K562 (cell line): ENCODE measurements at regions not wholly inside any gene's neighbourhood (a gene's known extent, or its start where the extent isn't known, plus 50 kb on each side); places are given as distances from the start of the nearest gene placed in this dataset.

Experiments
- ATF2 ChIP-seq: sonication (generic); formaldehyde crosslinking; IDR thresholded peaks from 2 replicates; pipeline ENCODE4 v1.8.1; 2022; ENCODE audit warnings: missing genetic modification reagents
- CSDE1 ChIP-seq, 2 experiments: fragments of 450-650 bp; IDR thresholded peaks; 2 replicates each; pipeline ENCODE4 v1.6.1; 2016; ENCODE audit warnings: mild to moderate bottlenecking in 1 of 2
- FOS ChIP-seq: IDR thresholded peaks from 3 replicates; pipeline ENCODE4 v1.6.1; 2011; ENCODE audit not compliant: insufficient read length; ENCODE audit errors: extremely low read depth
- HCFC1 ChIP-seq: IDR thresholded peaks from 2 replicates; pipeline ENCODE4 v1.6.1; 2012; ENCODE audit warnings: low read depth, low read length, improper control_type of control experiment
- HNRNPH1 ChIP-seq: fragments of 200-400 bp; formaldehyde crosslinking; optimal IDR thresholded peaks from 2 replicates; pipeline ENCODE3; 2017; ENCODE audit warnings: low read depth, mild to moderate bottlenecking, low read length, moderate library complexity
- IFI16 ChIP-seq: fragments of 250-450 bp; sonication (Bioruptor Pico); IDR thresholded peaks from 2 replicates; pipeline ENCODE4 v2.1.2; 2022; ENCODE audit warnings: mild to moderate bottlenecking, inconsistent platforms
- MAFG ChIP-seq: fragments of 450-650 bp; conservative IDR thresholded peaks from 2 replicates; pipeline ENCODE4 v1.6.1; 2016; ENCODE audit warnings: missing genetic modification characterization, missing compliant biosample characterization
- MTA3 ChIP-seq: fragments of 450-650 bp; formaldehyde crosslinking; IDR thresholded peaks from 2 replicates; pipeline ENCODE4 v1.6.1; 2017; ENCODE audit warnings: mild to moderate bottlenecking, borderline replicate concordance
- POLR2AphosphoS5 ChIP-seq: IDR thresholded peaks from 2 replicates; pipeline ENCODE4 v1.6.1; 2011; ENCODE audit warnings: mild to moderate bottlenecking, low read depth, low read length, moderate library complexity; ENCODE audit not compliant: control insufficient read depth, insufficient read depth
- SP1 ChIP-seq: sonication (generic); formaldehyde crosslinking; IDR thresholded peaks from 2 replicates; pipeline ENCODE4 v1.8.1; 2022; ENCODE audit warnings: mild to moderate bottlenecking, missing genetic modification reagents
- ZBTB33 ChIP-seq: sonication (generic); formaldehyde crosslinking; IDR thresholded peaks from 2 replicates; pipeline ENCODE4 v1.8.1; 2023; ENCODE audit warnings: mild to moderate bottlenecking, missing genetic modification reagents
- ZFX ChIP-seq: sonication (generic); formaldehyde crosslinking; IDR thresholded peaks from 2 replicates; pipeline ENCODE4 v1.8.0; 2022; ENCODE audit warnings: mild to moderate bottlenecking, missing genetic modification reagents, moderate library complexity
- ZNF551 ChIP-seq: fragments of 250-450 bp; sonication (Bioruptor Pico); IDR thresholded peaks from 2 replicates; pipeline ENCODE4 v1.5.0; 2021; ENCODE audit warnings: mild to moderate bottlenecking, moderate library complexity
- TF ChIP-seq, protein P1 (sequence below), 3 experiments: IDR thresholded peaks in 2 of 3; conservative IDR thresholded peaks in 1 of 3; 2 replicates each; pipeline ENCODE4 v1.5.1; 2011 to 2012; ENCODE audit warnings: low read length in 3 of 3, mild to moderate bottlenecking in 3 of 3, control low read depth in 2 of 3, improper control_type of control experiment in 1 of 3, inconsistent platforms in 1 of 3, low read depth in 1 of 3, mixed read lengths in 1 of 3, moderate library complexity in 1 of 3; ENCODE audit not compliant: insufficient read depth in 2 of 3

DNA sequence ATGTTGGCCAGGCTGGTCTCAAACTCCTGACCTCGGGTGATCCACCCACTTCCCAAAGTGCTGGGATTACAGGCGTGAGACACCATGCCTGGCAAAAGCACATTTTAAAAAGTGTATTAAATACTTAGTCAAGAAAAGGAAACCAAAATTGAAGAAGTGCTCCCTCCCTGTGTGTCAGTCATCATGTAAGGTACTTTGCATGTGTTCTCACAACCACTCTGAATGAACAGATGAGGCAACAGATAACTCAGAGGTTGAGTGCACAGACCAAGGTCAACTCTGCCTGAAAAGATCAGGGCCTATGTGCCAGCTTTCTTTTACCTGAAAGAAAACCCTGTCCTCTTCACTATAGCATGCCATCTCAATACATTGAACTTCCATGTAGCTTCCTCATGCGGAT lies 289.7 kb downstream of the MRPS30 start:
- TF ChIP-seq, protein P1, sequence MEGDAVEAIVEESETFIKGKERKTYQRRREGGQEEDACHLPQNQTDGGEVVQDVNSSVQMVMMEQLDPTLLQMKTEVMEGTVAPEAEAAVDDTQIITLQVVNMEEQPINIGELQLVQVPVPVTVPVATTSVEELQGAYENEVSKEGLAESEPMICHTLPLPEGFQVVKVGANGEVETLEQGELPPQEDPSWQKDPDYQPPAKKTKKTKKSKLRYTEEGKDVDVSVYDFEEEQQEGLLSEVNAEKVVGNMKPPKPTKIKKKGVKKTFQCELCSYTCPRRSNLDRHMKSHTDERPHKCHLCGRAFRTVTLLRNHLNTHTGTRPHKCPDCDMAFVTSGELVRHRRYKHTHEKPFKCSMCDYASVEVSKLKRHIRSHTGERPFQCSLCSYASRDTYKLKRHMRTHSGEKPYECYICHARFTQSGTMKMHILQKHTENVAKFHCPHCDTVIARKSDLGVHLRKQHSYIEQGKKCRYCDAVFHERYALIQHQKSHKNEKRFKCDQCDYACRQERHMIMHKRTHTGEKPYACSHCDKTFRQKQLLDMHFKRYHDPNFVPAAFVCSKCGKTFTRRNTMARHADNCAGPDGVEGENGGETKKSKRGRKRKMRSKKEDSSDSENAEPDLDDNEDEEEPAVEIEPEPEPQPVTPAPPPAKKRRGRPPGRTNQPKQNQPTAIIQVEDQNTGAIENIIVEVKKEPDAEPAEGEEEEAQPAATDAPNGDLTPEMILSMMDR (IDR thresholded peaks at IDR 0.05 in 2 of 3, conservative IDR thresholded peaks at IDR 0.05 in 1 of 3; ENCODE audit: insufficient read depth in 2 of 3, low read depth in 1 of 3, low read length in 3 of 3), result no peak
- no peak for TF ChIP-seq ATF2 (CRISPR knock-in tag)
- TF ChIP-seq IFI16 (CRISPR knock-in tag), result no peak
- TF ChIP-seq HNRNPH1, result no peak
- no peak for TF ChIP-seq MTA3
- no peak for TF ChIP-seq CSDE1 (IDR thresholded peaks at IDR 0.05)
- TF ChIP-seq HCFC1, result no peak
- no peak for TF ChIP-seq ZBTB33 (CRISPR knock-in tag)
- TF ChIP-seq FOS, result no peak
- TF ChIP-seq POLR2AphosphoS5, result no peak
- no peak for TF ChIP-seq ZFX (CRISPR knock-in tag)
- TF ChIP-seq ZNF551 (CRISPR knock-in tag), result no peak
- no peak for TF ChIP-seq MAFG (tag)
- no peak for TF ChIP-seq SP1 (CRISPR knock-in tag)
